ENCODE measurements at regions not wholly inside any gene's neighbourhood (a gene's known extent, or its start where the extent isn't known, plus 50 kb on each side); places are given as distances from the start of the nearest gene placed in this dataset.

DNA sequence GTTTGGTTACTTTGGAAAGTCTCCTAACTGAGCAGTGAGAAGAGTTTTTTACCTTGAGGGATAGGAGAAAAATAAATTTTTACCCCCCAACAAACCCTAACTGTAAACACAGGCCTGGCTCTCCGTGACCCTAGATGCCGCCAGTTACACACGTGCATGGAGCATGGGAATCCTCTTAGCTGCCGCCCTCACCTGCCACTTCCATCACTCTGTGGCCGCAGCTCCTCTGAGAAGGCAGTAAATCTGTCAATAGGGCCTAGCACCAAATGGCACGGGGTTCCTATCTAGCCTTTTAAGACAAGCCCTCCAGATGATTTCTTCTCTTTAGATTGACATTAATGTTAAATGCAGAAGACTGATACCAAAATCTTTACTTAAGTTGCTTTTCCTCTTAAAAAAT is 330.3 kb upstream of the FAM241A start:
- no peak for DNase-seq
- Histone ChIP-seq H4K20me1 (ENCODE audit: insufficient read depth, low read length) (no peaks in the 10 kb centered on the region), H3K79me2 (ENCODE audit: low read length) (no peaks in the 10 kb centered on the region), H3K27ac (ENCODE audit: low read length) (no peak overlapping the region), H3K36me3 (replicated peaks; ENCODE audit: insufficient read depth, low read length) (no peaks in the 10 kb centered on the region), H3K27me3 (replicated peaks; ENCODE audit: insufficient read depth, low read length) (no peaks in the 10 kb centered on the region), H3K9me3 (replicated peaks; ENCODE audit: insufficient read depth, low read length) (no peaks in the 10 kb centered on the region), H3K4me3 (ENCODE audit: low read length) (no peak overlapping the region), H3K9me2 (replicated peaks; ENCODE audit: insufficient read depth, low read length) (no peaks in the 10 kb centered on the region), H3K9ac (ENCODE audit: low read length) (no peak overlapping the region), H3K4me2 (ENCODE audit: low read depth, low read length) (no peak overlapping the region), H3F3A (ENCODE audit: insufficient read depth, low read length) (no peaks in the 10 kb centered on the region), H2AFZ (ENCODE audit: low read length) (no peak overlapping the region), H3K4me1 (ENCODE audit: low read length) (no peaks in the 10 kb centered on the region)
- TF ChIP-seq EZH2 (optimal IDR thresholded peaks at IDR 0.05; ENCODE audit: low read depth, low read length) = no peak
- no peak for TF ChIP-seq EZH2phosphoT487 (IDR thresholded peaks at IDR 0.05; ENCODE audit: low read length)
- TF ChIP-seq, protein P1, sequence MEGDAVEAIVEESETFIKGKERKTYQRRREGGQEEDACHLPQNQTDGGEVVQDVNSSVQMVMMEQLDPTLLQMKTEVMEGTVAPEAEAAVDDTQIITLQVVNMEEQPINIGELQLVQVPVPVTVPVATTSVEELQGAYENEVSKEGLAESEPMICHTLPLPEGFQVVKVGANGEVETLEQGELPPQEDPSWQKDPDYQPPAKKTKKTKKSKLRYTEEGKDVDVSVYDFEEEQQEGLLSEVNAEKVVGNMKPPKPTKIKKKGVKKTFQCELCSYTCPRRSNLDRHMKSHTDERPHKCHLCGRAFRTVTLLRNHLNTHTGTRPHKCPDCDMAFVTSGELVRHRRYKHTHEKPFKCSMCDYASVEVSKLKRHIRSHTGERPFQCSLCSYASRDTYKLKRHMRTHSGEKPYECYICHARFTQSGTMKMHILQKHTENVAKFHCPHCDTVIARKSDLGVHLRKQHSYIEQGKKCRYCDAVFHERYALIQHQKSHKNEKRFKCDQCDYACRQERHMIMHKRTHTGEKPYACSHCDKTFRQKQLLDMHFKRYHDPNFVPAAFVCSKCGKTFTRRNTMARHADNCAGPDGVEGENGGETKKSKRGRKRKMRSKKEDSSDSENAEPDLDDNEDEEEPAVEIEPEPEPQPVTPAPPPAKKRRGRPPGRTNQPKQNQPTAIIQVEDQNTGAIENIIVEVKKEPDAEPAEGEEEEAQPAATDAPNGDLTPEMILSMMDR (IDR thresholded peaks at IDR 0.05; ENCODE audit: low read length) = no peak

DNA sequence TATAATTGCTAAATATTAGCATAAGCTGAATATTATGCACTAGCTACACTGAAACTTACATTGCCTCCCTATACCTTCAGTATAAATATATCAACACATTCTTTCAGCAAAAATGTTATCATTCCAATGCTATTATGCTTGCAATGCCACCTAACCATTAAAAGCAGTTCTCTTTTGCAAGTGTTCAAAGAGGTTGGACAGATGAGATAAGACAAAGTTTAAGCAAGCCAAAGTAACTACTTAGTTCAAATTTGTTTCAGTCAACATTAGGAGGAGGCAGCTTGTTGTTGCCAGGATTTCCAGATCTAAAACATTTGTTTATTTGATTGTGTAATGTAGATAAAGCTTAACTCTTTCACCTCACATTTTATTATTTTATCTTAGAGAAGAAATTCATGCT is 323.9 kb upstream of the FAM241A start:
- H3K79me2 ChIP-seq (ENCODE audit: low read length) = no peaks in the 10 kb centered on the region
- H3K4me2 ChIP-seq (ENCODE audit: low read depth, low read length) = no peak overlapping the region
- H3K9me2 ChIP-seq (replicated peaks; ENCODE audit: insufficient read depth, low read length) = no peaks in the 10 kb centered on the region
- no peak overlapping the region for H3K27ac ChIP-seq (ENCODE audit: low read length)
- DNase-seq = no peak
- TF ChIP-seq EZH2phosphoT487 (IDR thresholded peaks at IDR 0.05; ENCODE audit: low read length) (no peak), EZH2 (optimal IDR thresholded peaks at IDR 0.05; ENCODE audit: low read depth, low read length) (no peak)
- TF ChIP-seq, protein P1 (IDR thresholded peaks at IDR 0.05; ENCODE audit: low read length) = no peak
- H3K36me3 ChIP-seq (replicated peaks; ENCODE audit: insufficient read depth, low read length) = no peaks in the 10 kb centered on the region
- H2AFZ ChIP-seq (ENCODE audit: low read length) = no peak overlapping the region
- no peak overlapping the region for H3K4me3 ChIP-seq (ENCODE audit: low read length)
- H3K4me1 ChIP-seq (ENCODE audit: low read length) = no peaks in the 10 kb centered on the region
- no peaks in the 10 kb centered on the region for H3K9me3 ChIP-seq (replicated peaks; ENCODE audit: insufficient read depth, low read length)
- no peaks in the 10 kb centered on the region for H4K20me1 ChIP-seq (ENCODE audit: insufficient read depth, low read length)
- H3K27me3 ChIP-seq (replicated peaks; ENCODE audit: insufficient read depth, low read length) = no peaks in the 10 kb centered on the region
- no peaks in the 10 kb centered on the region for H3F3A ChIP-seq (ENCODE audit: insufficient read depth, low read length)
- no peak overlapping the region for H3K9ac ChIP-seq (ENCODE audit: low read length)

DNA sequence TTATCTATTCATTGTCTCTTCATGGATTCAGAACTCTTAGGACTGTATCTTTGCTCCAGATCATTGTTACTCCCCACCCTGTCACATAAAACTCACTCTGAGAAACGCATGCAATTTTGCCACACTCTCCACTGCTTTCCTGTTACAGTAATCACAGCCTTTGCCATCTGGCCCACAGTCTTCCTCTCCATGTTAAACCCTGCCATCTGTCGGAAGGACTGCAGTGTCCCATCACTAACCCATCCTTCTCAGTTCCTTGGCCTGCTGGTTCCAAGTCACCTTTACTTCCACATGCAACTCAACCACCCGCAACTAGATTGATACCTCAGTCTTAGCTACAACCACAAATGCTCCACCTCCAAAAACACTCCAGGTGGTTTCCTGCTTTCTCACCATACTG is 308.7 kb upstream of the FAM241A start:
- no peak overlapping the region for H3K4me3 ChIP-seq (ENCODE audit: low read length)
- H3K9ac ChIP-seq (ENCODE audit: low read length) = no peak overlapping the region
- no peaks in the 10 kb centered on the region for H3K79me2 ChIP-seq (ENCODE audit: low read length)
- H4K20me1 ChIP-seq (ENCODE audit: insufficient read depth, low read length) = no peaks in the 10 kb centered on the region
- no peaks in the 10 kb centered on the region for H3K4me1 ChIP-seq (ENCODE audit: low read length)
- H3K9me2 ChIP-seq (replicated peaks; ENCODE audit: insufficient read depth, low read length) = no peaks in the 10 kb centered on the region
- no peaks in the 10 kb centered on the region for H3K9me3 ChIP-seq (replicated peaks; ENCODE audit: insufficient read depth, low read length)
- no peak overlapping the region for H2AFZ ChIP-seq (ENCODE audit: low read length)
- no peaks in the 10 kb centered on the region for H3K36me3 ChIP-seq (replicated peaks; ENCODE audit: insufficient read depth, low read length)
- H3F3A ChIP-seq (ENCODE audit: insufficient read depth, low read length) = no peaks in the 10 kb centered on the region
- no peaks in the 10 kb centered on the region for H3K27me3 ChIP-seq (replicated peaks; ENCODE audit: insufficient read depth, low read length)
- no peak overlapping the region for H3K27ac ChIP-seq (ENCODE audit: low read length)
- no peak for DNase-seq
- TF ChIP-seq EZH2phosphoT487 (IDR thresholded peaks at IDR 0.05; ENCODE audit: low read length) (no peak), EZH2 (optimal IDR thresholded peaks at IDR 0.05; ENCODE audit: low read depth, low read length) (no peak)
- TF ChIP-seq, protein P1 (IDR thresholded peaks at IDR 0.05; ENCODE audit: low read length) = no peak
- H3K4me2 ChIP-seq (ENCODE audit: low read depth, low read length) = no peak overlapping the region

Measured in MM.1S (cell line).